Hippocampal formation (tissue), 2 donors: ENCODE measurements at regions not wholly inside any gene's neighbourhood (a gene's known extent, or its start where the extent isn't known, plus 50 kb on each side); places are given as distances from the start of the nearest gene placed in this dataset.
"Not testable (repeated sequence)": the region's sequence is repeated elsewhere in the genome, so short reads cannot be mapped to it uniquely, and the experiment has no call there.

ENCODE experiments used
- DNase-seq, 2 donors: peaks; one replicate each; lab custom pipeline; 2025; lab: John Stamatoyannopoulos, UW

GRCh38 chr12:97714107-97714563 lies 251.5 kb downstream of the RMST start:
- no peak for DNase-seq

GRCh38 chr12:97716356-97716755 lies 253.8 kb downstream of the RMST start:
- DNase-seq: no peak

- DNase-seq: not testable (repeated sequence)
Observed at GRCh38 chr12:97723801-97724200, 261.2 kb downstream of the RMST start.

GRCh38 chr12:97745406-97746101 lies 282.9 kb downstream of the RMST start:
- no peak for DNase-seq

- no peak for DNase-seq
Observed at GRCh38 chr12:97748298-97748697, 285.7 kb downstream of the RMST start.

GRCh38 chr12:97751704-97752103 lies 289.1 kb downstream of the RMST start:
- DNase-seq: no peak

GRCh38 chr12:97752129-97752528 lies 289.5 kb downstream of the RMST start:
- no peak for DNase-seq

GRCh38 chr12:97753332-97753731 lies 290.7 kb downstream of the RMST start:
- no peak for DNase-seq

- no peak for DNase-seq
Observed at GRCh38 chr12:97754306-97754705, 291.7 kb downstream of the RMST start.

GRCh38 chr12:97756066-97756666 lies 293.6 kb downstream of the RMST start:
- peak in 1 of 2 donors; percentile 8 for DNase-seq

GRCh38 chr12:97756741-97757140 lies 294.1 kb downstream of the RMST start:
- no peak for DNase-seq

- DNase-seq: no peak
Observed at GRCh38 chr12:97757481-97758193, 295.0 kb downstream of the RMST start.

- DNase-seq: no peak
Observed at GRCh38 chr12:97758194-97758501, 295.5 kb downstream of the RMST start.

GRCh38 chr12:97758586-97758985 lies 296.0 kb downstream of the RMST start:
- no peak for DNase-seq

GRCh38 chr12:97760601-97761000 lies 298.0 kb downstream of the RMST start:
- no peak for DNase-seq

- no peak for DNase-seq
Observed at GRCh38 chr12:97763113-97763512, 300.5 kb downstream of the RMST start.

GRCh38 chr12:97764700-97765099 lies 302.1 kb downstream of the RMST start:
- DNase-seq: no peak

- DNase-seq: no peak
Observed at GRCh38 chr12:97767347-97767746, 304.7 kb downstream of the RMST start.

GRCh38 chr12:97778111-97778510 lies 315.5 kb downstream of the RMST start:
- no peak for DNase-seq

GRCh38 chr12:97781342-97781741 lies 318.7 kb downstream of the RMST start:
- DNase-seq: no peak

- DNase-seq: no peak
Observed at GRCh38 chr12:97784904-97785303, 322.3 kb downstream of the RMST start.

- DNase-seq: no peak
Observed at GRCh38 chr12:97790281-97790680, 327.7 kb downstream of the RMST start.

- DNase-seq: peak in 1 of 2 donors; percentile 14
Observed at GRCh38 chr12:97797473-97797872, 334.9 kb downstream of the RMST start.
